Hematopoietic multipotent progenitor cell treated with erythropoietin and hydrocortisone succinate and interleukin-3 and kit ligand, for 4 days (in vitro differentiated cells): ENCODE measurements at regions not wholly inside any gene's neighbourhood (a gene's known extent, or its start where the extent isn't known, plus 50 kb on each side); places are given as distances from the start of the nearest gene placed in this dataset.
"Not testable (repeated sequence)": the region's sequence is repeated elsewhere in the genome, so short reads cannot be mapped to it uniquely, and the experiment has no call there.

Source experiments
- DNase-seq: peaks from one replicate; pipeline ENCODE4 v3.0.0-alpha.2; 2015

DNA sequence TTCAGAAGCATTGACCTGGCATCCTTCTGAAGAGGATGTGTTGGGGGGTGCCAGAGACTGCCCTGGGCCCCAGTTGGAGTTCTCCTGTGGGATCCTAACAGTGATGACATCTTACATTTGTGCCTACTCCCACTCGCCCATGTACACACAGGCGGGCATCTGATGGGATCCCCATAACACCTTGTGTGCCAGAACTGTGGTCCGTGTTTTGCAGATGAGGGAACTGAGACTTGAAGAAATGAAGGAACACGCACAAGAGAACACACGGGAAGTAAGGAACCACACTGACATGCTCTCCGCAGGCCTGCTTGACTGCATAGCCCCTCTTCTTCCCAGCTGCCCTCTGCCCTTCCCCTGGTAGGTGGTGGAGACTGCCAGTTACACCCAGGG, 255.3 kb downstream of the MYCN start:
- DNase-seq = no peak

DNA sequence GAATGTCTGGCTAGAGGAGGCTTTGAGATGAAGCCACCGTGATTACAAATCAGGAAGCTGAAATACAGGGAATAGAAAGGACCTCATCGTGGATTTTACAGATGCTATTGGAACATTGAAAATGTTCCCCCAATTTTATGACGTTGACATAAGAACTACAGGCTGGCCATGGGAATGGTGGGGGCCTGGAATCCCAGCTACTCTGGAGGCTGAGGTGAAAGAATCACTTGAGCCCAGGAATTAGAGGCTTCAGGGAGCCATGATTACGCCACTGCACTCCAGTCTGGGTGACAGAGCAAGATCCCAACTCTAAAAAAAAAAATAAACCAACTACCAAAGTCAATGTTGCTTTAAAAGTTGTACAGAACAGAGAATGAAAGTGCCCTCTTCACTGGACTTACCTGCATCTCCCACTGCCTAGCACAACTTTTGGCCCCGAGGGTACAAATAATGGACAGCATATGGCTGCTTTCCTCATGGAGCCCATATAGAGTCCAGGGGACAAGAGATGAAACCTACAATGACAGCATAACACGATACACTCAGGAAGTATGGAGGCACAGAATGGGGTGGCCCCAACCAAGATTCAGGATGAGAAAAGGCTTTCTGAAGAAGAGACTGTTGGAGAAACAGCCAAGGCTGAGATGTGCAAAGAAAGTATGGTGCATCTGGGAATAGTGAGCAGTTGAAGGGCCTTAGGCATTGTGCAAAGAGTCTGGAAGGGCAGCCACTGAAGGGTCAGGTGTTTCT, 254.8 kb downstream of the MYCN start:
- DNase-seq = no peak

DNA sequence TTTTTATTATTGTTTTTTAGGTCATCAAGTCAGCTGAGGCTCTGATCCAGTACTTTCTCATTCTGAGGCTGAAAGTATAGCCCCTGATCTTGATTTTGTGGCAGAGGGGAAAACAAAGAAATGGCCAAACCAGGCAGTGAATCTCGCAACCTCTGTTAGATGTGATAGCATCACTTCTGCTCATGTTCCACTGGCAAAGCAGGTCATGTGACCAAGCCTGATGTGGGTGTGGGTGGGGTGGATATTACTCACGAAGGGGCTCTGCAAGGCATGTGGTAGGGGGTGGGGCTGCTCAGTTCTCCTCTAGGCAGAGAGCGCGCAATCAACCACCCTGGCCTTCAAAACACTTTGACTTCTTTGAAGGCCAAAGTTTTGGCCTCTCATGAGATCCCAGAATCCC, 254.2 kb downstream of the MYCN start:
- peak; percentile 37 for DNase-seq

DNA sequence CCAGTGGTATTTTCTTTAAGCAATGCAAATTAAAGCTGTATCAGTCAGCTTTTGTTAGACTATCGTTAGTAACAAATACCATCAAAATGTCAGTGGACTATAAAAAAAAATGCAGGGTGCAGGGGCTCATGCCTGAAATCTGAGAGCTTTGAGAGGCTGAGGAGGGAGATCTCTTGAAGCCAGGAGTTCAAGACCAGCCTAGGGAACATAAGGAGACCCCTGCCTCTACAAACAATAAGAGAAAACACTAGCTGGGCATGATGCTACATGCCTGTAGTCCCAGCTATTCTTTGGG, 253.7 kb downstream of the MYCN start:
- DNase-seq = no peak

DNA sequence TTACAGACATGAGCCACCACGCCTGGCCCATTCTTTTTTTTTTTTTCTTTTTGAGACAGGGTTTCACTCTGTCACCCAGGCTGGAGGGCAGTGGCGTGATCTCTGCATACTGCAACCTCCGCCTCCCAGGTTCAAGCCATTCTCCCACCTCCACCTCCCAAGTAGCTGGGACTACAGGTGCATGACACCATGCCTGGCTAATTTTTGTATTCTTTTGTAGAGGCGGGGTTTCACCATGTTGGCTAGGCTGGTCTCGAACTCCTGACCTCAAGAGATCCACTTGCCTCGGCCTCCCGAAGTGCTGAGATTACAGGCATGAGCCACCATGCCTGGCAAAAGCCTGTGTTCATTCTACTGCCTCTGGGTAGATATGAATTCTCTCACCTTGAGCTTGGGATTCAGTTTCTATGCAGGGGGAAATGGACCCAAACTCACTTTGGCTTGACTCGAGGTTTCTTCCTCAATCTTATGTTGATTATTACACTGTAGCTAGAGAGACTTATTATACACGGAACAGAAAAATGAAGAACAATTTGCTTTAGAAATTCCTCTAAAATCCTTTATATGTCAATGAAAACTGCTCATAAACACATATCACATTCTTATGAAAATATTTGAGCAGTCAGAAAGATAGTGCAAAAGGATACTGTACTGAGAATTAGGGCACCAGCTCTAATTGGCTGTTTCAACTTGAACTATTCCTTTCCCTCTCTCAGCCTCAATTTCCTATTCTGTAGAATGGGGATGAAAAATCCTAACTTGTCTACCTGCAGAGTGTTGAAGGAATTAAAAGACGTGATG, 252.3 kb downstream of the MYCN start:
- DNase-seq = no peak

DNA sequence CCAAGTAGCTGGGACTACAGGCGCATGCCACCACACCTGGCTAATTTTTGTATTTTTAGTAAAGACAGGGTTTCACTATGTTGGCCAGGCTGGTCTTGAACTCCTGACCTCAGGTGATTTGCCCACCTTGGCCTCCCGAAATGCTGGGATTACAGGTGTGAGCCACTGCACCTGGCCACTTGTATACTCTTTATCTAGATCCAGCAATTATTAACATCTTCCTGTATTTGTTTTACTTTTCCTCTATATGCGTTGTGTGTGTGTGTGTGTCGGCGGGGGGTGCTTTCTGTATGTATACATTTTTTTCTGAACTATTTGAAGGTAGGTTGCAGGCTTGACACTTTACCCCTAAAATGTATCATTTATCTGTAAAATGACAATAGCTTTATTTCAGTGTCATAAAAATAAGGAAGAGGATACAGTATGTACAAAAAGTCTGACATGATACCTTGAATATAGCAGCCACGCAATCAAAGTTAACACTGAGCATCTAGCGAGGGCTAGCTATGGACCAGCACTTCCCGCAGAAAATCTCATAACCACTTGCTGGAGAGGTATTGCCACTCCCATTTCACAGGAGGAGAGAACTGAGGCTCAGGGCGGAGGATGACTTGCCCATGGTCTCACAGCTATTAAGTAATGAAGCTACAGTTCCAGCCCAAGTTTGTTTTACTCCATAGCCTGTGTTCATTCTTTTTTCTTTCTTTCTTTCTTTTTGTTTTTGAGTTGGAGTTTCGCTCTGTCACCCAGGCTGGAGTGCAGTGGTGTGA, 251.3 kb downstream of the MYCN start:
- no peak for DNase-seq

DNA sequence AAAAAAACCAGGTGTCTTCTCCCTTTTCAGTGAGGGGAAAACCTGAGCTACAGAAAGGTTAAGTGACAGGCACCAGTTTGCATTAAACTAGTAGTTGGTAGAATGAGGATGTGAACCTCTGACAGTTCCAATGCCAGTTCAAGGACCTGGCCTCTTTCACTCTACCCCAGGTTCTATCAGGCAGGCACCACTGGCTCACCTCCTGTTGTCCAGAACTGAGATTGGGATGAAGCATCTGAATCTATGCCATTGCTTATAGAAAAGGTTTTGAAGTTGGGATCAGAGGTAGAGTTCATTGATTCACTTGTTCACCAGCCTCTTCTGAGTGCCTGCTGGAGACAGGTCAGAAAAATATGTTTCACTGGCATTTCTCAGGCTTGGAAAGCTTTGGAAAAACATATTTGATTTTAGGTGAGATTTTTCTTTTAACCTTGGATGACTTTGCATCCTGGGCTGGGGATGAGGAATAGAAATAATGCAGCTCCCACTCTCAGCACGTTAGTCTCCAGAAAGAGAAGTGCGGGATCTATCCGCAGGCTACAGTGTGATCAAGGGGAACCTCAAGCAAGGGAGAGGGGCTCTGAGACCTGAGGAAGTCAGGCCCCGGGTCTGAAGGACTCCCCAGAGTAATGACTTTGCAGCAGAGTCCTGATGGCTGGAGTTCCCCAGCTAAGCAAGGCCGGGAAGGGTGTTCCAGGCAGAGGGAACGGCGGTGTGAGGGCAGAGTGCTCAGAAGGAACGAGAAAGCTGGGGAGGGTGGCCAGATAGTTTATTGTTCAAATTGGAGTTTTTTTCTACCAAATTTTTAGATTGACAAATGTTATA, 250.3 kb downstream of the MYCN start:
- DNase-seq = no peak

DNA sequence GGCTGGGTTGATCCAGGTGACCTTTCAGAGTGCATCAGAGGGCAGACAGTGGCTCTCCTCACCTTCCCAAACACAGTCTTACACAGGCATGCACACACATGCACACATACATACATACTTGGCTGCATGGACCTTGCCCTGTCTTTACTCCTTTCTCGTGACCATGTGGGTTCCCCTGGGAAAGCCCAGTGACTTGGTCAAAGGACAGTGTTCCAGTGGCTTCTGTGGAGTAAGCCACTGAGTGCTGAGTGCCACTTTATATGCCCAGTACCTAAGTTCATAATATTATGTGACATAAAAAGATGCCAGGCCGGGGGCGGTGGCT, 249.4 kb downstream of the MYCN start:
- DNase-seq = no peak

DNA sequence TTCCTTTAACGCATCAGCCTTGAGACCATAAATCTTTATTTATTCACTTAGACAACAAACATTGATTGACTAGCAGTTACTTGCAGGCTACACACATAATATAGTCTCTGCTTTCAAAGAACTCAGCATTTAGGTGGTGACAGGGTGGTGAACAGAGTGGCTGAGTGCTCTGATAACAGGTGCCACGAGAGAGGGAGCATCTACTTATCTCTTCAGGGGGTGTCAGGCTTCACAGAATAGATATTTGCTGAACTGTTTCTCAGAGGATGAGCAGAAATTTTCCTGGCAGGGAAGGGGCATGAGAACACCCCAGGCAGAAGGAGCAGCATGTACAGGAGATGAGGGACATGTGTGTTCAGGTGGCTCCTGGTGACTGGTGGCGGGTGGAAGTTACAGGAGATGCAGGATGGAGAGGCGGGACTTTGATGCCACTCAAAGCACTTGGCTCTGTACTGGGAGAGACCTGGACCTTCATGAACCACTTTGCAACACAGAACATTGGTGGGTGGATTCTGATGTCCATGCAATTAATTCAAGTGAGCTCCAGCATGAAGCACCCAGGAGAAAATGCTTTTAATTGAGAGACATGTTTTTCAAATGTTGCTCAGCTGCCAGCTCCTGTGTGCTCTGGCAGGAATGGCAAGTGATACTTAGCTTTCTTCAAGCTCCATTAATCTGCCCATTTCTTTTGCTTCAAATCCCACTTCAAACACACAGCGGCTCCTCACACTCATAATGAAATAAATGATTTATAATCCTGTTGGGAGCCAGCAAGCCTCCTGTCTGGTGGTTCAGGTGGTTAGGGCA, 248.9 kb downstream of the MYCN start:
- DNase-seq = no peak

DNA sequence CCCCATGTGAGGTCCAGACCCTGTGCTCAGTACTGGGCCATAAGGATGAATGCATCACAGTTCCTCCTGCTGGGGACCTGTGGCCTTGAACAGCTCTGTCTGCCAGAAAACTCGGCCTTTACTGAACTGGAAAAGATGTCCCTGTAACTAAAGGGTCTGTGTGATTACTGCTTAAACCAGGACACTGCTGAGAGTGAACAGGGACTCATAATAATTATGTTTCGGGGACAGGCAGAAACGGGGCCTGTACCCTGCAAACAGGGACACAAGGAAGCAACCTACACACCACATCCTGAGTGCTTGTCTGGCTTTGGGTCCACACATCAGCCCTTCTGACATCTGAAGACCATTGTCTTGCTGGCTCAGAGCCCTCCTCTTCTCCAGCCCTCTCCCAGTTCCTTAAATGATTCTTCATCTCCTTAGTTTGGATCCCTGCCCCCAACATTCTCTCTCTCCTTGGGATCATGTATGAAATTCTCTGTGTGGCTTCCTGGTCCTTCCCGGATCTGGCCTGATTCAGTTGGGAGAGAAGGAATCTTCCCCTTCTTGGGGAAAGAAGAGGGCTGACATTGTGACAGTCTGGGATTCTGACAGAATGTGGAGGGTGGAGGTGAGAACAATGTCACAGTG, 248.0 kb downstream of the MYCN start:
- DNase-seq = no peak

DNA sequence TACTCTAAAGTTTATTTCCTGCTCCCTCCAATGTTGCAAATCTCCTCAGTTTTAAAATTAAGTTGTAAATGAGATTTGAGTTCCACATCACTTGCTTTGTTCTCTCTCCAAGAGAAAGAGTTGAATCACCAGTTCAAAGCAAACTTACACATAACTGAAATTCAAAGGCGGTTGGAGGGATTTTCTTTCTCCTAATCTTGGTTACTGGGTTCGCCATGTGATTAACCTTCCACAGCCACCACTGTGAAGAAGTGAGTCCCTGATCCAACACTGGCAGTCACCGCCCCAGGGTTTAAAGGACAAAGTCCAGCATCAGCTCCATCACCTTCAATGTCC, 247.1 kb downstream of the MYCN start:
- DNase-seq = no peak

DNA sequence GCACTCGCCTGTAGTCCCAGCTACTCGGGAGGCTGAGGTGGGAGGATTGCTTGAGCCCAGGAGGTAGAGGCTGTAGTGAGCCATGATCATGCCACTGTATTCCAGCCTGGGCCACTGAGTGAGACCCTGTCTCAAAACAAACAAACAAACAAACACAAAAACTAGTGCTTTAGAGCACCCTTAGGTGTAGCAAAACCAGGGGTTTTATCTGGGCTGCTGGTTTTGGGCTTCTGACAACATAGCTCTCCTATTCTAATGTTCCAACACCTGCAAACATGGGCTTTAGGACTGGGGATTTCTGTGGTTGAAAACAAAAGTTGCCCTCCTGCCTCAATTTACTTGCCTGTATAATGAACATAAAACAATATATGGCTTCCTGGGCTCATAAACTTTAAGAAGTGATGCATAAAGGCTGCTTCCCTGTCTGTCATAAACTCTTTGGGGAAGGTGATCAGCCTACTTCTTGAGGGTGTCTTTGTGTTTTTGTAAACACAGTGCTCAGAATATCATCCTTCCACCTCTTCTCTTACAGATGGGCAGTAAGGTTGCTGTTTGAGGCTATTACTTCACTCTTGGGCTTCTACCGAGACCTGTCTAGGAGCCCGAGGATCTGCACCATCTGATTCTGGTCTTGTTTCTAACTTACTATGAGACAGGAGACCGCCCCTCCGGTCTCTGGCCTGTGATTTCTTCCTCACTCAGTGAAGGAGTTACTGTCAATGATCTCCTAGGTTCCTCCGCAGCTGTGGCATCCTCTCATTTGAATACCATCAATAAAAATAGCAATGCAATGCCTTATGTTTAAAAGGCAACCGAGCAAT, 246.5 kb downstream of the MYCN start:
- no peak for DNase-seq

DNA sequence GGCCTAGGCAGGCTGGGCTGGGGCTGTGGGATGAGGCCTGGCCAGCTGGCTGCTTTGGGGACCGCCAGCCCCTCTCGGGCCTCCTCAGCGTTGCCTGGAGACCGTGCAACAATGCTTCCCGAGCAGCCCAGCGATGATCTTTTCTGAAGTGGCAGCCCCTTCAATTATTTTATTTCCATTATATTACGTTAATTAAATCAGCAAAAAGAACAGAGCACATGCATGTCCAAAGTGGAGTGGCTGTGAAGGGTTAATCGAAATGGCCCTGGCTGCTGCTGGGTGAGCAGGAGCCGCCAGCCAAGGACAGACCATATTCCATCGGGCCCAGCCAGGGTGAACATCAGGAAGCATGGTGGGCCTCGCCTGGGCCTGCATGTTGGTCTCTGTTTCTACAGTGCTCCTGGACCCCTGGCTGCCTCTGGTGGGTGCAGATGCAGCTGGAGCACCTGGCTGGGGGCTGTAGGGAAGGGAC, 245.5 kb downstream of the MYCN start:
- no peak for DNase-seq

DNA sequence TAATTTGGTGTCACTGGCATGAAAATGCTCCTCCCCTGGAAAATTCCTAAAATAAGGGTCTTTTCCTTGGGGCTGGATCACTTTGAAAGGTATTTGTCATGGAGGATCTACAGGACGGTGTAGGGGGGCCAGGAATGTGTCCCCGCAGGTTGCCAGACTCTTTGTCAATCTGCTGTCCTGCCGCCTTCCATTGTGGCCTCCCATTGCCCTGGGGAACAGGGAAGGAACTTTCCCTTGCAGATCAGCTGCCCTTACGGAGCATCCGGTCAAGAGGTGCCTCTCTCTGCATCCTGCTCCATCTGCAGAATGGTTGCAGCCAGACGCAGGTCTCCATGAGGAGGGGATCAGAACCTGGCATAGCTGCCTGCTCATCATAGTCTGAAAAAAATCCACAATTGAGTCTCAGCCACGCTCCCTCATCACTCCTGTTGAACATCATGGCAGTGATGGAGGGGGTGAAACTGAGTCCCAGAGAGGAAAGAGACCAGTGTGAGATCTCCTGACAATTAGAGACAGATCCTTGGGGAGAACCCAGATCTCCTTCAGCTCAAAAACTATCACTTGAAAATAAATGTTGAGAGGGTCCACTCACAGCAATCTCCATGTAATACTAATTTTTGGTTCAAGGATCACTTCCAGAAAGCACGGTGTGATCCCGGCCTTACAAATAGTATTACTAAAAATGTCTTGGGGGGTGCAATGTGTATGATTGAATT, 244.8 kb downstream of the MYCN start:
- DNase-seq = no peak

DNA sequence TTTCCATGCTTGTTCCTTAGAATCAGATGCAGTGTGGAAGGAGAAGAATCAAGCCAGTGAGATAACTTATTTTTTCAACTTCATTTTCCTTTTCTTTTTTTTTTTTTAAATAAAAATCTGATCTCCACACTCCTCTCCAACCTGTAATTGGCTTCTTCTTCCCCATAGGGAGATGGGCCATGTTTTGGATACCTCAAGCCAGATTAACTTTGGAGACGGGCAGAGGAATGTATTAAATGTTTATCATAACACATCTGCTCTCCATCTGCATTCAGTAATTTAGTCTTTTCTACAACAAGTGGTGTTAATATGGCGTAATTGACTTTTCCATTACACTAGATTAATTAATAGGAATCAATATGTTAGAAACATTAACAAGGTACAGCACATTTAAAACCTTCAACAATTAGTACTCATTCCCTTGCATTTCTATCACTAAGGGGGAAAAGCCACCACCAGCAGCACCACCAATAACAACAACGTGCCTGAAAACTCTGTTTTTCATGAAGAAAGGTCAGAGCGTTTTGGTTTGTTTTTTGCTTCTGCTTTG, 244.1 kb downstream of the MYCN start:
- no peak for DNase-seq

DNA sequence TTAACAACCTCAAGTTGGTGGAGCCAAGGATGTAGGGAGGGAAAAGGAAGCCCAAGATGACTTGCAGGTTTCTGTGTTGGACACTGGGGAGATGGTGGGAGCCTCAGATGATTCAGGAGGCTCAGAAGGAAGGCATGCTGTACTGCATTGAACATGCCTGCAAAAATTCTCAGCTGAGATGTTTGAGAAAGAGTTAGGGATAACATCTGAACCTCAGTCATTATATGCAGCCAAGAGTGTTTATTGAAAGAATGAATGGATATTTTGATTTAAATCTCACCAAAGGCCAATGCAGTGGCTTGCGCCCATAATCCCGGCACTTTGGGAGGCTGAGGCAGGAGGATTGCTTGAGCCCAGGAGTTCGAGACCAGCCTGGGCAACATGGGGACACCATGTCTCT, 243.0 kb downstream of the MYCN start:
- no peak for DNase-seq

DNA sequence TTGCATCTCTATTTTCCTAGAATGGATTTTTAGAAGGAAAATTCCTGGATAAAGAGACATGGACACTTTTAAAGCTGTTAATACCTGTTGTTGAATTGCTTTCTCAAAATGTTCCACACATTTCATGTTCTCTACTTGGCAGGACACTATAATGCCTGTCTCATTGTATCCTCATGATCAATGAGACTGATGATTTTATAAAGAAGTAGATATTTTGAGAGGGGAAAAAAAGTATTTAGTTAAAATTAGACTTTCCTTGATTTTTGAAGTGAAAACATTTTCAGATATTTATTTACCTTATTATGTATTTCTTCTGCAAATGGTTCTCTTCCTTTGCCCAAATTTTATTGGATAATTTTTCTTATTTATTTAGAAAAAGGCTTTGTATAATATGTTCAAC, 242.5 kb downstream of the MYCN start:
- DNase-seq = no peak

DNA sequence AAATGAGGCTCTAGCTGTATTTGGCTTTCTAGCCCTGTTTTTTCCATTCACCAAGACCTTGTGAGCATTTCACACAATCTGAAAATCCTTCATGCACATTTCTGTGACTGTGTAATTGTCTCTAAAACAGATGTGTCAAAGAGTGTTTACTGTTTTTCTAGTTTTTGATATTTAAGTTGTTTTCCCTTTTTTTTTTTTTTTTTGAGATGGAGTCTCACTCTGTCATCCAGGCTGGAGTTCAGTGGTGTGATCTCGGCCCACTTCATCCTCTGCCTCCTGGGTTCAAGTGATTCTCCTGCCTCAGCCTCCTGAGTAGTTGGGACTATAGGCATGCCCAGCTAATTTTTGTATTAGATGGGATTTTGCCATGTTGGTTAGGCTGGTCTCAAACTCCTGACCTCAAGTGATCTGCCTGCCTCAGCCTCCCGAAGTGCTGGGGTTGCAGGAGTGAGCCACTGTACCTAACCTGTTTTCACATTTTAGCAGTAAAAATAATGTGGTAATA, 242.0 kb downstream of the MYCN start:
- not testable (repeated sequence) for DNase-seq

DNA sequence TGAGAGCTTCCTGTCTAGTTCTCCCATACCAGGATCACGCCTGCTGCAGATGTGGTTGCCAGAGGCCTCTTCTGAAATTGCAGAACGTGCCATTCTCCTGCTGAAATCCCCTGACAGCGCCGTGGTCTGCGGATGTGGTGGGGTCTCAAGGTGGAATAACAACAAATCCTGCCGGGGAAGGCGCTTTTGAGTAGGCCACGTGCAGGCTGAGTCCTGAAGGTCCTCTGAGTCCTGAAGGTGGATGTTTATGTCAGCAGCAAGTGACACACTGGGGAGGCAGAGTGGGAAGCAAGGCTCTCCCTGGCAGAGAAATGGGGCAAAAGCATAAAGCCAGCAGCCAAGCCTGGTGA, 241.4 kb downstream of the MYCN start:
- no peak for DNase-seq
